Pancreas (tissue), 10 donors: ENCODE measurements at regions not wholly inside any gene's neighbourhood (a gene's known extent, or its start where the extent isn't known, plus 50 kb on each side); places are given as distances from the start of the nearest gene placed in this dataset.

Experiments used
- ATAC-seq, 4 donors: fragments of 200-7000 bp; cut with Tn5 transposase; one replicate each; pipeline versions ENCODE4 v1.8.0 to v1.9.1; 2020; ENCODE audit warnings: mild to moderate bottlenecking in 4 of 4, moderate library complexity in 4 of 4
- DNase-seq, 6 donors: peaks; one replicate each; pipeline ENCODE4 v3.0.0-alpha.2; 2020
- FAIRE-seq: peaks from 2 replicates; lab custom pipeline; 2012; peaks lifted over from hg19 to GRCh38; lab: Jason Lieb, UNC
- H3K27ac ChIP-seq, 4 donors: fragments of 200-600 bp; sonication (generic); 1 replicate in 3 of 4; 2 replicates in 1 of 4; pipeline versions ENCODE4 v1.5.0 to v1.8.0; 2020
- H3K27me3 ChIP-seq, 4 donors: fragments of 200-600 bp; one replicate each; pipeline ENCODE4 v1.8.0; 2021
- H3K36me3 ChIP-seq, 3 donors: fragments of 200-600 bp; sonication (generic) in 1 of 3; one replicate each; pipeline versions ENCODE4 v1.5.0 to v1.8.0; 2020 to 2021
- H3K4me1 ChIP-seq, 3 donors: fragments of 200-600 bp; one replicate each; pipeline ENCODE4 v1.8.0; 2021
- H3K4me3 ChIP-seq, 4 donors: fragments of 200-600 bp; sonication (generic) in 2 of 4; one replicate each; pipeline versions ENCODE4 v1.5.0 to v1.8.0; 2020 to 2021
- H3K9me3 ChIP-seq, 4 donors: fragments of 200-600 bp; one replicate each; pipeline ENCODE4 v1.8.0; 2021
- CTCF ChIP-seq, 4 donors: fragments of 200-600 bp; sonication (generic) in 3 of 4; IDR thresholded peaks; one replicate each; pipeline versions ENCODE4 v1.5.0 to v1.8.0; 2021; ENCODE audit warnings: antibody characterized with exemption in 4 of 4
- WGBS, 2 donors: extraction: QIAGEN DNeasy Blood & Tissue Kit; methylation state at CpG; one replicate each; pipeline ENCODE4 v1.1.7; 2013; 5-methylcytosine and 5-hydroxymethylcytosine counted together
- intact Hi-C, 3 donors: fragments of 100-400 bp; cut with DNase I; formaldehyde crosslinking; loops; one replicate each; pipeline versions ENCODE4 v1.11.1 to v1.14.2; 2022
- donor health status: healthy with polysubstance abuse.
- donor health status: DM: no; HTN: no; CAD: no; lungs with moderate emphysema.
- donor health status: DM: no; HTN: no; CAD: no.
- donor health status: control.
- donor health status: control.
- donor health status: Bipolar disorder and iron deficiency.
- donor health status: DM: yes; HTN: yes; CAD: no.
- donor health status: DM: no; HTN: no; CAD: no.
- donor health status: DM: no; HTN: no; CAD: no.
- donor health status: DM: yes; HTN: yes; CAD: no.

DNA sequence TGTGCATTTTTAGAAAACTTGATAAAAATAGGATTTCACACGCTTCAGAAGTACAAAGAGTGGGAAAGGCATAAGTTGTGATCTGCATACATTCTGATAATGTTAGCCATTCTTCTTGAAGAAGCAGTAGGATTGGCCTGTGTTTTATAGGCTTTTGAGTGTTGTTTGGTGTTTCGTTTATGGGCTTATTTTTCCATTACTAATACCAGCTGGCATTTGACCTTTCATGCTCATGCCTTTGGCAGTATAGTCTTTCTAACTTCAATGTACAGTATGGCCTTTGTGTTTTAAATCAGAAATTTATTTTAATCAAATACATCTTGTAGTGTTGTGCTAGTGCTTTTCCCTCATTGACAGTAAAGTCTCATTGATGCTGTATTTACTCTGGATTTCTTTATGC, 51.5 kb upstream of the SLC4A4 start:
- no peak overlapping the region for H3K4me3 ChIP-seq
- DNase-seq (no peak), ATAC-seq (no peak), FAIRE-seq (no peak)
- peaks cover 0 to 23% (median 19%) of the 10 kb centered on the region in 3 donors for H3K4me1 ChIP-seq
- no peak for TF ChIP-seq CTCF (IDR thresholded peaks at IDR 0.05)
- intact Hi-C loops = no loop called here
- 54 to 55% methylated on average over 2 of the region's 2 CpGs for whole genome bisulfite sequencing, 2 donors
- no peaks in the 10 kb centered on the region for H3K27me3 ChIP-seq
- H3K27ac ChIP-seq = no peak overlapping the region
- no peaks in the 10 kb centered on the region for H3K9me3 ChIP-seq
- H3K36me3 ChIP-seq = no peaks in the 10 kb centered on the region

- DNase-seq (peak in 4 of 6 donors; percentile 44 to 66 (median 54)), FAIRE-seq (no peak), ATAC-seq (peak; percentile 86 to 90 (median 86))
- no peak for TF ChIP-seq CTCF (IDR thresholded peaks at IDR 0.05)
- intact Hi-C loops = no loop called here
- Histone ChIP-seq H3K9me3 (no peaks in the 10 kb centered on the region), H3K36me3 (no peaks in the 10 kb centered on the region), H3K27ac (peak overlapping the region in 2 of 4 donors; percentile 13 to 37), H3K4me1 (peaks cover 0 to 23% (median 19%) of the 10 kb centered on the region in 3 donors), H3K4me3 (no peak overlapping the region), H3K27me3 (no peaks in the 10 kb centered on the region)
These were observed 49.9 kb upstream of the SLC4A4 start for GRCh38 chr4:71288875-71289274.
